GM19463 (cell line): ENCODE measurements at regions not wholly inside any gene's neighbourhood (a gene's known extent, or its start where the extent isn't known, plus 50 kb on each side); places are given as distances from the start of the nearest gene placed in this dataset.

Experiments
- ATAC-seq: cut with Tn5 transposase; IDR thresholded peaks from one replicate; pipeline ENCODE4 v1.9.1; 2021; ENCODE audit warnings: mild to moderate bottlenecking, moderate library complexity; ENCODE audit not compliant: unreplicated experiment

DNA sequence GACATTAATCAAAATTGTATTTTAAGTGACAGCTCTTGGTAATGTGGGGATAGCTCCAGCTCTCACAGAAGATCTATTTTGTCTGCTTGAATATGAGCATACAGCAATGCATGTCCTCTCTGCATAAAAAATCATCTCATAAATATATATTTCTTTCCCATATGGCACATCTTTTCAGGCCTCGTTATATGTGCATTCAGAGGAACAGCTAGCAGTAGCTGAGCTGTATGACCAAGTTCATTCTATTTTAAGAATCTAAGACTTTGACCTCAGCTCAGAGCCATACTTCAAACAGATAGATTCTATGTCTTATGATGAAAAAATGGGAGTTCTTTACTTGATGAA lies 487.2 kb downstream of the ARHGEF28 start:
- ATAC-seq: no peak

DNA sequence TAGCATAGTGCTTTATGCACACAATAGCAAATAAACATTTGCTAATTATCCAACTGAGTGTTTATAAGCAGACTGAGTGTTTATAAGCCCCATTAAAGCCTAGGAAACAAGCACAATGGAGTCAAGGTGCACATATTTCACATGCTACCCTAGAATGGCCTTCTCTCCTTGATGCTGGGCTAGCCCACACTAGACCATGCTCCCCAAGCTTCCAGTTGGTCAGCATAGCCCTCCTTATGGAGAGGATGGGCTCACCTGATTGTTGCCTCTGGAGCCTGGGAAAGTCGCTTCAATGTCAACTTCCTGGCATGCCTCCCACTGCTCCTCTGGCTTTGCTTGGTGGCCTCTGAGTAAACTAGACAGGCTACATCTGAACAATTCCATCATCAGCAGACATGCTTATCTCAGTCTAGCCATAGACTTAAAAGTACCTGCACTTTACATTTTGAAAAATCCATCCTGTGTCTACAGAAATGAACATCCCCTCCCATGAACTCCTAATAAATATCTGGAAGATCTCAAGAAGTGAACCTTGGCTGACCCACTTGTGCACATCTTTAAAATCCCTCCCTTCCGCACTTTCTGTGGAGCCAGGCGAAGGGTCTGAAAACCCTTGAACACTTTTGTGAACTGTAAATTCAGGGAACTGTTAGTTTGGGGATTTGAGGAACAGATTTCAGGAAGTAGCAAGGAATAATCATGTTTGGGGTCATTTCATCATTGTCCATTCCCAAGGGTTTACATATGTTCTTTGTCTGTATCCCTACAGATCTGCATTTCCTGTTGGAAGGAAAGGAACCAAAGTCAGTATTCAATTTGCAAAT lies 486.6 kb downstream of the ARHGEF28 start:
- ATAC-seq: no peak

DNA sequence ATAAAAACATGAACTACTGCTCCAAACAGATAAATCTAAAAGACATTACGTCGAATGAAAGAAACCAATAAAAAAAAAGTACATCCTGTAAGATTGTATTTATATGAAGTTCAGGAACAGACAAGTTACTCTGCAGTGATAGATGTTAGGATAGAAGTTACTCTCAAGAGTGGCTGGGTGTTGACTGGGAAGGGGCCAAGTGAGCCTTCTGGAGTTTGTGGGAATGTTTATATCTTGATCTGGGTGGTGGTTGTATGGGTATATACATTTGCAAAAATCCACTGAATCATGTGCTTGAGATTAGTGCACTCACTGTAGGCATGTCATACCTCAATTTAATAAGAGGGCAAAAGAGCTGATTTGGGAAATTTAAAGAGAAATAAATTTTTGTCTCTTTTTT lies 485.8 kb downstream of the ARHGEF28 start:
- no peak for ATAC-seq

DNA sequence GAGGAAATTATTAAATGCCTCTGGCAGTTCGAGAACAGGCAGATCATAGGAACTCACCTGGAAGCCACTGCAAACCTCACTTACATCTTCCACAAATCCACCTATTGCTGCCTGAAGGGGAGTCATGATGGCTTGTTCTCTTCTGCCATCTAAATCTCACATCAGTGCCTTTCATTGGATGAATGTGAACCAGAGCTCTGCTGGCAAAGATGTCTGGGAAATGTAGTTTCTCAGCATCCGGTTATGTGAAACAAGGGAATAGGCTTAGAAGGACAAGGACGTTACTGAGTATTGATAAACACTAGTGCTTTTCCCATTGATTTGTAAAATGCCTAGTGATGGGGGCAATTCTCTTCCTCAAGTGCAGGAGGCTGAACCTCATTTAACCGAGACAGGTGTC lies 483.3 kb downstream of the ARHGEF28 start:
- ATAC-seq: no peak

DNA sequence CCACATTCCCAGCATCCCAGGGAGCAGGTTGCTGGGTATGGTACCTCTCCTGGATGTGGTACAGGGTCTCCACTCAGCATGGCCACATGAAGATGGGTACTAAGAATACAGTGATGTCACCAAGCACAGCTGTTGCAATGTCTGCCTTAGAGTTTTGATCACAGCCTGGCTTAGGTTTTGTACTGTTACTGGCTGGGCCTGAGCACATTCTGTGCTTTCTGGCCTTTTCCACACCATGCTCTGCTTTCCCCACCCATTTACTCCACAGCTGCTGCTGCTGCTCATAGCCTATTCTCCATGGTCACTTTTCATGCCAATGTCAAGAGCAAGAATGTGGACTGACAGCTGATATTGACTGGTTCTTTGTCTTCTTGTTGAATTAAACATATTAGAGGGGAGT lies 481.9 kb downstream of the ARHGEF28 start:
- no peak for ATAC-seq

- ATAC-seq: no peak
Observed at GRCh38 chr5:74105126-74105780, 479.3 kb downstream of the ARHGEF28 start.

DNA sequence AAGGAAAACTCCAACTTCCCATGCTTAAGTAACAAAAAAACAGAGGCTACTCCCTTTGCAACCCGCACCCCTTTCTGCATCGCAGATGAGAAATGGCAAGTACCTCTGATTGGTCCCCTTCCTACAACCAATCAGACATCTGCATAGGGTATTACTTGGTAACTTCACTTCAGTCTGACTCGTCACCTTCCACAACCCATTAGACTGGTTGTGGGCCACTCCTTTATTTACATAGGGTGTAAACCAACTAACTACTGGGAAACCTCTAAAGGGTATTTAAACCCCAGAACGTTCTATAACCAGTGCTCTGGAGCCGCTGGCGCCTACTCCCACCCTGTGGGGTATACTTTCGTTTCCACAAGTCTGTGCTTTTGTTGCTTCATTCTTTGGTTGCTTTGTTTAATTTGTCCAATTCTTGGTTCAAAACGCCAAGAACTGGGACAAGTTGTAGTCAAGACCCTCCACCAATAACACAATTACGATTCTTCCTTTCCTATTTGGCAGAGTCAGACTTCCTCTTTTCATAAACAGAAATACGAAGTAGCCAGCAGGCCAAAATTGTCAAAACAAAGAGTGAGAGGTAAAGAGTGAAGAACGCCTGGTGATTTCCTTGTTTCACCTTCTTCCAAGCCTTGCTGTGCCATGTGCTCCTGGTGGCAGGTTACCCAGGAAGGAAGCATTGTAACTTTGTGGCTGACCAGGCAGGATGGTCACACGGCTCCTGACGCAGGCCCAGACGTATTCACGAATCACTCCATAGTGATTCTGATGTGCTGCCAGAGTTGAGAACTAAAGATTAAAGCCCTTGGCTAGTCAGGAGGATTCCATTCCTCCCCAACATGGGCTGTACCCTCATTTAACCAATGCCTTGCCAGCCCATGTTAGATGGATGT lies 477.4 kb downstream of the ARHGEF28 start:
- no peak for ATAC-seq

DNA sequence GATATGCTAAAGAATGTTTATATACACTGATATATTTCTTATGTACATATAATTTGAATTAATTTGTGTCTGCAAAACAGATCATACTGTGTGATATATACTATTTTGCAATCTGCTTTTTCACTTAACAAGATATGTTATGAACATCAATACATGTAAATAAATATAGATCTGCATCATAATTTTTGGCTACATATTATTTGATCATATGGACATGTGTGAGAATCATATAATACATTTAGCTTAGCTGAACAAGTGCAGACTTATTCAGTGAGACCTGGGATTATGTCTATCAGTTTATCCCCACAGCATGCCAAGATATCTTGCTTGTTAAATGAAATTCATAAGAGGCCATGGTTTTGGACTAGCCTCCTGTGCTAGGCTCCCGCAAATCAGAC lies 474.3 kb downstream of the ARHGEF28 start:
- no peak for ATAC-seq

GRCh38 chr5:74099538-74100267 lies 473.7 kb downstream of the ARHGEF28 start:
- ATAC-seq: no peak

GRCh38 chr5:74098941-74099340 lies 472.9 kb downstream of the ARHGEF28 start:
- ATAC-seq: no peak

- ATAC-seq: no peak
Observed at GRCh38 chr5:74098456-74098855, 472.5 kb downstream of the ARHGEF28 start.

DNA sequence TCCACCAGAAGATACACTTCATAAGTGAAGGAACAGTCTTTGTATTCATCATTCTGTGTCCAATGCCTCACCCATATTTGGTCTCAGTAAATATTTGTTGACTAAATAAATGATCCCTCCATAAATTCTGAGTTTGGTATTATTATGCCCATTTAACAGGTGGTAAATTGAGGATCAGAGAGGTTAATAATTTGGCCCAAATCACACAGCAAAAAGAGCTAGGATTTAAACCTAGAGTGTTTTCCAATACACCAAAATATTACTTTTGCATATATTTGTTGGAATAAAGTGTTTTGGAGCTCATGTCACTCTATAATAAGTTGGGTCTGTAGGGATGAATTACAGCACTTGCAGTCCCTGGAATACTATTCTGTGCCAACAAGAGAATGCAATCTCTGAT lies 470.3 kb downstream of the ARHGEF28 start:
- no peak for ATAC-seq

- ATAC-seq: no peak
Observed at GRCh38 chr5:74095871-74096270, 469.9 kb downstream of the ARHGEF28 start.

GRCh38 chr5:74094782-74095108 lies 468.7 kb downstream of the ARHGEF28 start:
- ATAC-seq: no peak

GRCh38 chr5:74094096-74094781 lies 468.2 kb downstream of the ARHGEF28 start:
- ATAC-seq: no peak

GRCh38 chr5:74093561-74093960 lies 467.6 kb downstream of the ARHGEF28 start:
- ATAC-seq: no peak

DNA sequence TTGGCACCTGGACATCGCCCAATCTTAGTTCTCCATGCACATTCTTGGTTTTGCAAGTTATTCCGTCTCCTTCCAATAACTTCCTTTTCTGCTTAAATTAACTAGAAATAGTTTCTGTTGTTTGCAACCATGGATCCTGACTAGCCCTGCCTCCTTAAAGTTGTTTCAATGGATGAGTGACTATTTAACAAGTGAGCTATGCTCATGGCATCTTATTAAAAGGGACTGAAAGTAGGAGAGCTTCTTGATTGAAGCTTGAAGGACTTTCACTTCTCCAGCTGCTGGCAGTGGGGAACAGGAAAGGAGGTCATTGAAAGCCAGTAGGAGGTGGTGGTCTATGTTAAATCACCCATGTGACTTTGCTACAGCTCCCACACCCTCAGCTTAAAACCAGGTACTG lies 466.8 kb downstream of the ARHGEF28 start:
- ATAC-seq: no peak

GRCh38 chr5:74085782-74086181 lies 459.8 kb downstream of the ARHGEF28 start:
- no peak for ATAC-seq

GRCh38 chr5:74085186-74085585 lies 459.2 kb downstream of the ARHGEF28 start:
- ATAC-seq: no peak

DNA sequence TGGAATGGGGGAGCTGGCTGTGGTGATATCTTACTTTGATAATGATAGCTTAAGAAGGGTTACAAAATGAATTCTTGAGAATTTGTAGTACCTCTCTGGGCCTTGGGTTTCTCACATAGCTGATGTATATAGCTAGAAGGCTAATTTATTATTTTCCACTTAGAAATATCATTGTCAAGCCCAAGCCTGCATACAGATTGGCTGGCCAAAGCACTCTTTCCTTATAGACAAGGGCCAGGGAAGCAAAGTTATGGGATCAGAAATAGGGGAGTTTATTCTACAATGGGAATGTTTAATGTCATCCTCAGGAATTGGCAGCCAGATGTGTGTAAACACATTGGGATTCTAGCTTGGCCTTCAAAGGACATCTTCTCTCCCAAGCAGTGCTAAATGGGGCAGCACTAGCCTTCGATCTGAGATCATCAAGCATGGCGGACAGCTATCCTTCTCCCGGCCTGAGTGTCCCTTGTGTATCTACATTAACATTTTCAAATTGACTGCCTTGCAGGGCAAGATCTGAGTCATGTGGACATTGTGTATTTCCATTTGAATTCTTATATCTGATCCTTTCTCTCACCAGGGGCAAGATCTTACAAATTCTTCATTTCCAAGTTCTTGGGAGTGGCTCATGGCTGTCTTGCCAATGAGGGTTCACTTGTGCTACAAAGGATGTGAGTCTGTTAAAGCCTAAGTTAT lies 457.2 kb downstream of the ARHGEF28 start:
- ATAC-seq: no peak
